AG09319 (cell line): ENCODE measurements at regions not wholly inside any gene's neighbourhood (a gene's known extent, or its start where the extent isn't known, plus 50 kb on each side); places are given as distances from the start of the nearest gene placed in this dataset.

Source experiments
- DNase-seq: peaks from one replicate; pipeline ENCODE4 v3.0.0-alpha.2; 2010; ENCODE audit warnings: low read depth; ENCODE audit errors: extremely low read depth
- TF ChIP-seq, protein P1 (sequence below): IDR thresholded peaks from 2 replicates; pipeline ENCODE4 v1.5.1; 2011; ENCODE audit warnings: low read depth, mild to moderate bottlenecking, inconsistent platforms, low read length, moderate library complexity

DNA sequence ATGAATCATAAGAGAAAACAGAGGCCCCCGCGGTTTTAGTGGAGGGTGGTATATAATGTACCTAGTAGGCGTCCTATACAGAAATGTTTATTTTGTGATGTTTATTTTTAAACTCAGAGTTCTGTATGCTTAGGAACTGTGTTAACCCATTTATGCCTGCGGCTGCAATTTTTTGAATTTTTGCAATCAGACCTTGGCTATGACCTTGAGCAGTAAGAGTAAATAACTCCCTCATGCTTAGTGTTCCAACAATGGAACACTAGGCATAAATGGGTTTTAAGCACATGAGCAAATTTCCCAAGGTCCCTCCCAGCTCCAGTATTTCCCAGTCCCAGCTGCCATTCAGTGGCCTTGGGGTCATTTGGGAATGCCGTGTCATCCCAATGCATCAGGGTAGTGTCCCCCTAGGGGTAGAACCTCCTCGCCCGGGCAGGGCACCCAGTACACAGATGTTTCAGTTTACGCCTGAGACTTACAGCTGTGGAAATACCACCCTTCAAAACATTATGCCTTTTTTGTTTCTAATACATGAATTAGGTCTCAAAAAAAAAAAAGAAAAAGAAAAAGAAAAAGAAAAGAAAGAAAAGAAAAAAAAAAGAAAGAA is 605.8 kb upstream of the CDH11 start:
- TF ChIP-seq, protein P1, sequence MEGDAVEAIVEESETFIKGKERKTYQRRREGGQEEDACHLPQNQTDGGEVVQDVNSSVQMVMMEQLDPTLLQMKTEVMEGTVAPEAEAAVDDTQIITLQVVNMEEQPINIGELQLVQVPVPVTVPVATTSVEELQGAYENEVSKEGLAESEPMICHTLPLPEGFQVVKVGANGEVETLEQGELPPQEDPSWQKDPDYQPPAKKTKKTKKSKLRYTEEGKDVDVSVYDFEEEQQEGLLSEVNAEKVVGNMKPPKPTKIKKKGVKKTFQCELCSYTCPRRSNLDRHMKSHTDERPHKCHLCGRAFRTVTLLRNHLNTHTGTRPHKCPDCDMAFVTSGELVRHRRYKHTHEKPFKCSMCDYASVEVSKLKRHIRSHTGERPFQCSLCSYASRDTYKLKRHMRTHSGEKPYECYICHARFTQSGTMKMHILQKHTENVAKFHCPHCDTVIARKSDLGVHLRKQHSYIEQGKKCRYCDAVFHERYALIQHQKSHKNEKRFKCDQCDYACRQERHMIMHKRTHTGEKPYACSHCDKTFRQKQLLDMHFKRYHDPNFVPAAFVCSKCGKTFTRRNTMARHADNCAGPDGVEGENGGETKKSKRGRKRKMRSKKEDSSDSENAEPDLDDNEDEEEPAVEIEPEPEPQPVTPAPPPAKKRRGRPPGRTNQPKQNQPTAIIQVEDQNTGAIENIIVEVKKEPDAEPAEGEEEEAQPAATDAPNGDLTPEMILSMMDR = no peak
- no peak for DNase-seq

DNA sequence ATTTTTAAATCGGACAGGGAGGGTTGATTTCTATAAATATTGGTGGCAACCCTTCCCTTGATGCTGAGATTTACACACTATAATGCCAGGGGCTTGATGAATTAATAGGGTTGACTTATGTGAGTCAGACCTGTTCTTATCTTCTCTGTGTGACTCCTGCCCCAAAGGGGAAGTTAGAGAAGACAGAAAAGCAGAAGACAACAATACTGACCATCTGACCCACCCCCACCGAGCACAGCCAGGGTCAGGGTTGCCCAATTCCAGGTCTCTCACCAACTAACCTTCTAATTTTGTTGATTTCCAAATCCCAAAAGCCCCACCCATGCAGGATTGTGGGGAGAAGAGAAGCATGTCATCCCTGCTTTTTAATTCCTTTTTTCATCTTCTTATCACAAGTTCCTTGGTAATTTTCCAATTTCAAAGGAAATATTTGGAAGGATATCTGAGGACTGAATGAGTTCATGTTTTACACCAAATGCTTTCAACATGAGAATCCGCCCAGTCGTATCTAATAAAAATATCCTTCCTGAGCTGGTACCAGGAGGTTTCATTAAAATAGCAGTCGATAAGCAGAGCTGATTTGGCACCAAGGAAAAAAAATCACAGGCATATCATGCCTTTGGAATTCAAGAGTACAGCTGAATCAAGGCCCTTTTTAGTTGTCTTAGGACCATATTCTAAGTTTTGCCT is 603.4 kb upstream of the CDH11 start:
- no peak for DNase-seq
- TF ChIP-seq, protein P1 = no peak

DNA sequence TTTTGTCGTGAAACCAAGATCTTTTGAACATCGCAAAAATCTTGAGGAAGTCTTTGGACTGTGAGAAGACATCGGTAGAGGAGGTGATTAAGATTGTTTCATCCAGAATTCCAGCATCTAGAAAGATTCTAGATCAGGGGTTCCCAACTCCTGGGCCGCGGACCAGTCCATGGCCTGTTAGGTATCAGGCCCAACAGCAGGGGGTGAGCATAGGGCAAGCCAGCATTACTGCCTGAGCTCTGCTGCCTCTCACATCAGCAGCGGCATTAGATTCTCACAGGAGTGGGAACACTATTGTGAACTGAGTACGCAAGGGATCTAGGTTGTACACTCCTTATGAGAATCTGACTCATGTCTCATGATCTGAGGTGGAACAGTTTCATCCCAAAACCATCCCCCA is 600.6 kb upstream of the CDH11 start:
- DNase-seq = no peak
- TF ChIP-seq, protein P1 = no peak

DNA sequence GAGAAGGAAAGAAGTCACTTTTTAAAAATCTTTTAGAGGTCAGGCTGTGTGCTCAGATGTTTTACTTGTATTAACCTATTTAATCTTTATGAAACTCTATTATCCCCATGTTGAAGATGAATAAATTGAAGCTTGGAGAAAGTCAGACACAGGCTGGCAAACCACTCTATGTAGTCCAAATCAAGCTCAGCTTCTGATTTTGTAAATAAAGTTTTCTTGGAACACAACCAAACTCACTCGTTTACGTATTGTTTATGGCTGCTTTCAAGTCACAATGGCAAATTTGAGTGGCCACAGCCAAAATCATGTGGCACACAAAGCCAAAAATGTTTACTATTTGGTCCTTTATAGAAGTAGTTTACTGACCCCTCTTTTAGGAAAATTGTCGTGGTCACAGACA is 596.0 kb upstream of the CDH11 start:
- no peak for DNase-seq
- TF ChIP-seq, protein P1 = no peak

DNA sequence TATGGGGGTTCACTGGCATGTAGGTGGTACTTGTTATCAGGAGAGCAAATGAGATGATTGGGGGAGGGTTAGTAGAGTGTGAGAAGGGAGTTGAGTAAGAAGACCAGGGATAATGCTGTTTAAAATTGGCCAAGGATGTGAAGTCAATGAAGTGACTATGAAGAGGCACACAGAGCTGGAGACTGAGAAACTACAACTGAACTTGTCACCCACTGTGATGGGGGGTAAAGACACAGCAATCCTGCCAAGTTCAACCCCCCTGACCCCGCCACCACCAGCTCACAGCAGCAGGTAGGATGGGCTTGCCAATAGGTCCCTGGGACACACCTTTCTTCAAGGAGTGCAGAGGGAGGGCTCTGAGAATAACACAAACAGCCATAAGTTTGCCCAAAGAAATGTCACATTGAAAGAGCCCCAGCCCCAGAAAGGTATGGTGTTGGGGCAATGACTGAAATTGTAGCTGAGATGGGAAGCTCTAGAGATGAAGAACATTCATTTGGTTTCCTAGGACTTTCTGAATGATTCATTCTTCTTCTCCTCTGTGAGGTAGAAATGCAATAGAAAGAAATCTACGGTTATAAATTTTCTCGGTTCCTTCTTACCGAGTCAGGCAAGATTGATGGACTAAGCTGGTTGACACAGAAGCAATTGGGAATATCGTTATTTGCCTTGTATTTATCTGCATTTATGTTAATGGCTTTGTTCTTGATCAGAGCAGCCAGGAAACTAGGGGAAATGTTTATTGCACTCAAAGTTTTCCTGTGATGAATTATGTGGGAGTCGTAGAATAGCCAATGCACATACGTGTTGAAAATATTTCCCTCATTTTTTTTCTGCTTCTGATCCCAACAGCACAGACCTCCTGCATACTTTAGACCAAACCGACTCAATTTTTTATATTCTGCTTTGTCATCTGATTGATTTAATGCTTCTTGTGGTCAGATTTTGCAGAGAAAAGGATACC is 595.2 kb upstream of the CDH11 start:
- no peak for DNase-seq
- TF ChIP-seq, protein P1 = no peak

DNA sequence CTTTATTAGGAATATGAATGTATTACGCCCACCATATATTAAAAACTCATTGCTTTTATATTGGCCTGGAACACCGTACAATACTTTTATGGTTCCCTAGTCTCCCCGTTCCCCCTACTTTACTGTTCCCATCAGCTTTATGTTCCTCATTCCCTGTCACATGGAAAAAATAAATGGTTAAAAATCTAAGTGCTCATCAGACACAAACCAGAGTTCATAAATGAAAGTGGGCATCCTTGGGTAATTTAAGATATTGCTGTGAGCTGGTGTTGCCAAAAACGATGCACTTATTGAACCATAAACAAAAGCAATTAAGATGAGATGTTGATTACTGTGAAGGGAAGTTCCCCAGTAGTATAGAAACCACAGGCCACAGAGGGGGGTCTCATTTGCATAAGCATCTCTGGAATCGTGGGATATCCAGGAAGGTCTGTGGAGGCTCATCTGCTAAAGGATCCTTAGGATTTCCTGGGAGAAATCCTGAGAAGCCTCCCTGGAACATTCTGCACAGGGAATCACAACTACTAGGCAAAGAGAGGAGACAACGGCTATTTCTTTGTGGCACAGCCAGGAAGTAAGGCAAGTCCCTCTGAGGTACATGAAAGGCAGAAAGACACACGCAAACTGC is 591.4 kb upstream of the CDH11 start:
- DNase-seq = no peak
- TF ChIP-seq, protein P1 = no peak

DNA sequence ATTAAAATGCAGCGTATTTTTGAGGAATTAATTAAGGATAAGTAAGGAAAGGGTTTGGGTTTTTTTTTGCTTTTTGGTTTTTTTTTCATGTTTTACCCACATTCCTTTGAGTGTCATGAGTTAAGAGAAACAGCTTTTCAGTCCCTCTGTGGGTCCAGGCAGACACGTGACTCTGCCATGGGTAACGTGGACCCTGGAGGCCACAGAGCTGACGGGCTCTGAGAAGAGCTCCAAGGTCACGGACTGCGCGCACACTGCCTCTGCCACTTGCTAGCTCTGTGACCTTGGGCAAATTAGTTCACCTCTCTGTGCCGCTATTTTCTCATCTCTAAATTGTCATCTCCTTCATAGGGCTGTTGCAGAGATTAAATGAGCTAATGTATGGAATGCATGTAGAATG is 588.2 kb upstream of the CDH11 start:
- DNase-seq = no peak
- TF ChIP-seq, protein P1 = no peak
